HG02870 (cell line): ENCODE measurements at regions not wholly inside any gene's neighbourhood (a gene's known extent, or its start where the extent isn't known, plus 50 kb on each side); places are given as distances from the start of the nearest gene placed in this dataset.
"Not testable (repeated sequence)": the region's sequence is repeated elsewhere in the genome, so short reads cannot be mapped to it uniquely, and the experiment has no call there.

Experiments
- ATAC-seq: cut with Tn5 transposase; IDR thresholded peaks from one replicate; pipeline ENCODE4 v1.9.1; 2021; ENCODE audit warnings: mild to moderate bottlenecking, moderate library complexity; ENCODE audit not compliant: unreplicated experiment

DNA sequence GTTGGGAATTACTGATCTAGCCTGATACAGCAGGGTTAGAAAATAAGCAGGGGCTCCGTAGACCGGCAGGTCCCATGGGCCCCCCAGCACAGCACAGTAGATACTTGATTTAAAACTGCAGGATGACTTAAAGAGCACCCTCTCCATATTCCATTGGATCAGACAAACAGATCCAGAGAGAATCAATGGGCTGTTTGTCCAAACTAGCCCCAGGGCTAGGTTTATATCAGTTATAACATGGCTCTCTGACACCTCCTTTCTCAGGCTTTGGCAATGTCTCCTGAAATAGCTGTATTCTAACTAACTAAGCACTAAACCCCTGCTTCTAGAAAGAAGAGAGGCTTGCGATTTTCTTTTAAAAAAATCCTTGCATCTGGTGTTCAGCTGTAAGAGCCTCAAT, 100.4 kb upstream of the GALNT18 start:
- no peak for ATAC-seq

DNA sequence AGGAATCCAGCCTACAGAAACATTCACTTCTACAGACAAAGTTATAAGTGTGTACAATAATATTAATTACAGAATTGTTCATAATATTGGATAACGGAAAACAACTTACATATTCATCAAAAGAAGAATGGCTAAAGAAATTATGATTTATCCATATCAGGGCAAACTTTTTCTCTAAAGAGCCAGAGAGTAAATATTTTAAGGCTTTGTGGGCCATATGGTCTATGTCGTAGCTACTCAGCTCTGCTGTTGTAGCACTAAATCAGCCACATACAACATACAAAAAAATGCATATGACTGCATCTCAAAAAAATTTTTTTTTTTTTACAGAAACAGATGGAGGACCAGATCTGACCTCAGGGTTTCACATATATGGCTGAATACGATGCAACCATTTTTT, 96.7 kb upstream of the GALNT18 start:
- ATAC-seq, result no peak

DNA sequence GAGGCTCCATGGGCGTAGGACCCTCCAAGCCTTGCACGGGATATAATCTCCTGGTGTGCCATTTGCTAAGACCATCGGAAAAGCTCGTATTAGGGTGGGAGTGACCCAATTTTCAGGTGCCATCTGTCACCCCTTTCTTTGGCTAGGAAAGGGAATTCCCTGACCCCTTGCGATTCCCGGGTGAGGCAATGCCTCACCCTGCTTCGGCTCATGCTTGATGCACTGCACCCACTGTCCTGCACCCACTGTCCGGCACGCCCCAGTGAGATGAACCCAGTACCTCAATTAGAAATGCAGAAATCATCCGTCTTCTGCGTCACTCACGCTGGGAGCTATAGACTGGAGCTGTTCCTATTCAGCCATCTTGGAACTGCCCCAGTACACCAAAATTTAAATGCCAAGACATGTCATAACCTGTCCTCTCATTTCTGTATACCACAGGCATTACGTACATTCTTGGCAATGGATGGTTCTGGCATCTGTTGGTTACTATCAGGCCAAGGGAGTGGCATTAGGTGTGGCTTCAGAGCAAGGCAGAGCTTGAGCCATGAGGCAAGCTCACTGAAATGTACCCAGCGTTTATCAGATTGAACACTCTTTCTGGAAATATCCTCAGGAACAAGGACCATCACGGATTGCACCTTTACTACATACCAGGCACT, 95.4 kb upstream of the GALNT18 start:
- ATAC-seq, result no peak

- ATAC-seq, result not testable (repeated sequence)
Observed at GRCh38 chr11:11715075-11715474, 93.3 kb upstream of the GALNT18 start.

DNA sequence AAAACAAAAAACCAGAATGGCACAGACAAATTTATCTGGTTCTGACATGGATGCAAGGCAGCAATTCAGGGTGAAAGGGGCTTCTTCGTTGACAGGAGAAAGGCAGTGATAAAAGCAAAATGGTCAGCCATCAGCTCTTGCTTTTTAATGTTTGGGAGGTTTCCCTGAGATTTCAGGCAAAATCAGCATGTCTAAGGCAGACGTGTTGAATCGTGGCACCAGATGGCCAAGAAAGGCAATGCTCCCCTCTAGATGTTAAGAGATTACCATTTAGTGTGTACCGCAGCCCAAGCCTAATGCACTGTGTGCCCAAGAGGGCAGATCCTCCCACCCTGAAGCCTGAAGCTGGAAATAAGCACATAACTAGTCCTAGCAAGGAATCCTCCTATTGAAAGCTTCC, 88.8 kb upstream of the GALNT18 start:
- ATAC-seq, result no peak

DNA sequence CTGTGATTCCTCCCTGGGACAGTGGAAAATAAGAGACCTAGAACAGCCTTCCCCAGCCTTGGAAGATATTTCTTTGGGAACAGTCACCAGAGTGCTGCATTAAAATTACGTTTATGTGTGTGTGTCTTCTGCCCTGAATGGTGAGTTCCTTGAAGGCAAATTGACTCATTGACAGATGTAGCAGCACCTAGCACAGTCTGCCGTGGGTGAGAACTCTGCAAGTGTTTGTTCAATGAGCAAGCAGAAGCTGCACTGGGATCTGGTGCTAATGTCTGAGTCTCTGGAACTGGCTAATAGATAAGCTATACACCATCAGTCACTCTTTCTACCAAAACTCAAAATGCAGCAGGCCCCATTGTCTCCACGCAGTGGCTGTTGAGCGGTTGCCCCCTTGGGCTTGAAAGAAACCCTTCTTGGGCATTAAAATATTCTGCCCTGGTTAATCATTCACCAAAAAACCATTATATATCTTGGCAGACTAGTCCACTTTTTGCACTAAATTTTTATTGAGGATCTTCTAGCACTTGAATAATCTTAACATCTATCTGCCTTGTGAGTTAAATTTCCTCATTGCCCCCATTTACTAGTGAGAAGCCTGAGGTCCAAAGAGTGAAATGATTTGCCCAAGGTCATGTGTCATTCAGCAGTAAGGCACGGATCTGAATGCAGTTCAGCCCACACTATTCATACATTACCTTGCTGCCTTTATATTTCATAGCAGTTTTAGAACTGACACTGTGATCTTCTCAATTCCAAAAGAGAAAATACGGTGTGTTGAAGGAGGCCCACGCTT, 87.8 kb upstream of the GALNT18 start:
- no peak for ATAC-seq

GRCh38 chr11:11708256-11708655, 86.5 kb upstream of the GALNT18 start:
- ATAC-seq, result no peak

DNA sequence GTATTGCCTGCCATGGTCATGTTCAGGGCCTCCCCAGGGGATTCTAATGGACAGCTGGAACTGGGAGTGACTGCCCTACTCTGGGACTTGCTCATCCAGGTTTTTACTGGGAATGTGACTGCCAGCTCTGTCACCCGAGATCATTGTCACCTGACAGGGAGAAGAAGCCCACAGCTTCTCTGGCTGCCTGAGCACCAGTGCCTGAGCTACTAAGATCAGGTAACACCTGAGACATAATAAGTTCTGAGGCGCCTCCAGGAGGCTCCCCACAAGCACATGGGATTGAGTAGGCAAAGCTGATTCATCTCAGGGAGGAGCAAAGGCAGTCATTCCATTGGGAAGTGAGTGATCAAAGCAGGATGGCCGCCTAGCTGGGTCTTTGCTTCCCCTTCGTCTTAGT, 84.2 kb upstream of the GALNT18 start:
- ATAC-seq, result no peak

DNA sequence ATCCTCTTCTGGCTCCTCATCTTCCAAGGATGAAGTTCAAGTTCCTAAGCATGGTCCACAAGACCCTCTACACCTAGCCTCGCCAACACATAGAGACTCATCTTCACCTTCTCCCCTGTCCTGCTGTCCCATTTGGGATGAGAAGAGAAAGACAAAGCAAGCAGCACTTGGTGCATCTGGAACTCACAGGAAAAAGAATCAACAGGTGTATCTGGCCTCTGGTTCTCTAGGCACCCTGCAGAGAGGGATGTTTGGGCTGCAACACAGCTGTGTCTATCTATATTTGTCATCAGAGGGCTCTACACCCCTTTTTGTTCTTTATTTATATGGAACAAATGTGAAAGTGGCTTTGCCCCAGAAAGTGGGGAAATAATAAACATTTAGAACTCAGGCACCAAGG, 82.1 kb upstream of the GALNT18 start:
- no peak for ATAC-seq

DNA sequence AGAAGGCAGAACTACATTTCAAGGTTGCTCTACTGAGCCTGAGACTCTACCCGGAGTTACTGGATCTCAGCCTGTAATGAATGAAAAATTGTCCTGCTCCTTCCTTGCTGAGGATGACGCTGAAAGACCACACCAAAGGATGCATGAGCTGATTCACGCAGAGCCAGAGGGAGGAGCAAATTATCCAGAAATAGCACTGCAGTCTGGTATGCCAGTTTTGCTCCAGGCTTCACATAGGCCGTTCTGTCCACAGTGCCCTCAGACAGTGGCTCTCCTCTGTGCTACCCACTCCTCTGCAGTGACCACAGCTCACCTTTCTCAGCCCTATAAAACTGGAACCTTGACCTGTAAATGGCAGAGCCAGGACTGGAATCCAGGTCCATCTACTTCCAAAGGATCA, 79.3 kb upstream of the GALNT18 start:
- no peak for ATAC-seq

DNA sequence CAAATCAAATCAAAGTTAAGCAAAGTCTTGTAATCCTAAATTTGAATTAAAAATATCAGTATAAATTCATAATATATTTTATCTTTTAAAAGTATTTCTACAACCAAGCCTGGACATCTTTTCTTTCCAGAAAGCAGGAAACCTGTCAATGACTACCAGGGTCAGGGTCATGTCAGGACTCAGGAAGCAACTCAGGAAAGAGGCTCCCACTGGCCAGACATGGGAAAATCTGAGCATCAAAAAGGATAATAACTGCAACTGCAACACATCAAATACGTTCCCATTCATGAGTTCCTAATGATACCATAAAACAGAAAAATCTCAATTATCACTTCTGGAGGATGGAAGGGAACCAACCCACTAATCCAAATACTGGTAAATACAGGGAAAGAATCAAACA, 76.0 kb upstream of the GALNT18 start:
- ATAC-seq, result no peak

DNA sequence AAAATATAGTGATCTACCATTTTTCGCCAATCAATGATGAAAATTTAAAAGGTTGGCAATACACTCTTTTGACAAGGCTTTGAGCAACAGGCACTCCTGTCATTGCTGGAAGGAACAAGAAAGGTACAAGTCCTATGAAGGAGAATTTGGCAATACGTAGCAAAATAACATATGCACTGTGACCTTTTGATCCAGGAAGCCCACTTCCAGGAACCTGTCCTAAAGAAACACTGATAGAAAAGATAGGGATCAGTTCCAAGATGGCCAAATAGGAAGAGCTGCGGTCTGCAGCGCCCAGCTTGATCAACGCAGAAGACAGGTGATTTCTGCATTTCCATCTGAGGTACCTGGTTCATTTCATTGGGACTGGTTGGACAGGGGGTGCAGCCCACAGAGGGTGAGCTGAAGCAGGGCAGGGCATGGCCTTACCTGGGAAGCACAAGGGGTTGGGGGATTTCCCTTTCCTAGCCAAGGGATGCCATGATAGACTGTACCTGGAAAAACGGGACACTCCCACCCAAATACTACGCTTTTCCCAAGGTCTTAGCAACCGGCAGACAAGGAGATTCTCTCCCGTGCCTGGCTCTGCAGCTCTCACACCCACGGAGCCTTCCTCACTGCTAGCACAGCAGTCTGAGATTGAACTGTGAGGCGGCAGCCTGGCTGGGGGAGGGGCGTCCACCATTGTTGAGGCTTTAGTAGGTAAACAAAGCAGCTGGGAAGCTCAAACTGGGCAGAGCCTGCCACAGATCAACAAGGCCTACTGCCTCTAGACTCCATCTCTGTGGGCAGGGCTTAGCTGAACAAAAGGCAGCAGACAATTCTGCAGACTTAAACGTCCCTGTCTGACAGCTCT, 69.7 kb upstream of the GALNT18 start:
- no peak for ATAC-seq

DNA sequence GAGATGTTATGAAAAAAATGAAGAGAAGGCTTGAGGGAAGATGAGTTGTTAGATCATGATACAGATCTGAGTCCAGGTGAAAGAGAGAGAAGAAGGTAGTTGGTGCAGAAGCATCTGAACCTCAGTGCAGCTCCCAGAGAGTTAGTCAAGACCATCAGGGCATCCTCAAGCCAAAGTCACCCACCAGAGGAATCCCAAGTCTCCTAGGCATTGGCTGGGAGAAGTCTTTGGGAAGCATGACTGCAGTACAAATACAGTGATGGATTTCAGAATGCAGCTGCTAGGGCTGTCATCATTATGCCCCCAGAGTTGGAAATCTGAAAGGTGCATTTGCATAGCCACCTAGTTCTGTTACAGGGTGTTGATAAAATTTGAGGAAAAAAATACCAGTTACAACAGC, 59.7 kb upstream of the GALNT18 start:
- no peak for ATAC-seq

DNA sequence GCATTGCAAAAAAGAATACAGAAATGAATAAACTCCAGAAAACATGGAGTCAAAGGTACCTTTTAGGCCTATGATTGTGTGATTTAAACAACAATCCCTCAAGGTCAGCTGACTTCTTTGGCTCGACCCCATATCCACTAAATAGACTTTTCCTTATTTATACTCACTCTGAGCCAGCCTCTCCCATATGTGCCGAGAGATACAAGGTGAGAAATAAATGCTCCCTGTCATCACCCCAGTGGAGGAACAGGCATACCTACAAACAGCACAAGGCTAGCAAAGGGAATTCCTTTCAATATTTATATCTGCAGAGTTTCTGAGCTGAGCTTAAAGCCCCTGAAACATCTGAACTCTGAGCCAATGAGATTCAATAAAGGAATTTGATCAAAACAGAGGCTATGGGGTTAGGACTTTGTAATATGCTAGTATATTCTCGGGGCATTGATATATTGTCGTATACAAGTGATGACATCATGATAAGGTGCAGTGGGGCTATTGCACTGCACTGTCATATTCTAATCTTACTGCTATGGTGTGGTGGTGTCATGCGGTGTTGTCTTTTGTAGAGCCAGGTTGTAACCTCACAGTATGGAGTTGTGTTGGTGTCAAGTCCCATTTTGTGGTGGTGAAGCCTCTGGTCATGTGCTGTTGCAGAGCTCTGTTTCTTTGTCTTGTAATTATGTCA, 56.0 kb upstream of the GALNT18 start:
- no peak for ATAC-seq

DNA sequence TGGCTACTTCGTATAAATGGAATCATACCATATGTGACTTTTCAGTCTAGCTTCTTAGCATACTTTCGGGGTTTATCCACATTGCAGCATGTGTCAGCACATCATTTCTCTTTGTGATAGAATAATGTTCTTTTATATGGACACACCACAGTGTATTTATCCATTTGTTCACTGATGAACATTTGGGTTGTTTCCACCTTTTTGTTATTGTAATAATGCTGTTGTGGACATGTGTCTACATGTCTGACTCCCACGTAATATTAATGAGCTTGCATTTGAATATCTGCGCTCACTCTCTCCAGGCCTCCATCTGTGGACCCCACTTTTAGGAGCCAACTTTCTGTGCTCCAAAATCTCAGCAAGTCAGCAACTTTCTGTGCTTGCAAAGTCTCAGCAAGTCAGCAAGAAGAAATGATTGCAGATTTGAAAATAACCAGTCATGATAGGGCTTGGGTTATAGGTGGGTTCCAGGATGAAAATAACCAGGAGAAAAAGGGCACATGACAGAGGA, 53.9 kb upstream of the GALNT18 start:
- no peak for ATAC-seq

DNA sequence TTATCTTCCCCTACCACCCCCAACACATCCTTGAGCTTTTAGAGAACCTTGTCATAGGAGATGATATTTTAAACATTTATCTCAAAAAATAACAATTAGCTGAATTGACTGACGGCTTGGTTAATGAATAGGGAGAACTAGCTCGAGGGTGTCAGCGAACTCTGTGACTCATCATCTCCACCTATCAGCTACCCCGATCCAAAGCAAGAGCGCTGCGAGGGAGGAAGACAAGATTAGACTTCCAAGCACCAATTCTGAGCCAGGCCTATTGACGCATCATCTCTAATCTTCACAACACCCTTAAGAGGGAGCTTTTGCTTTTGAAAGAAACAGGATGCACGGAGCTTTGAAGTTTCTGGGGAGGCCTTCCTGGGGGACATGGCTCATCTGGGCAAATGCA, 51.0 kb upstream of the GALNT18 start:
- ATAC-seq, result no peak

DNA sequence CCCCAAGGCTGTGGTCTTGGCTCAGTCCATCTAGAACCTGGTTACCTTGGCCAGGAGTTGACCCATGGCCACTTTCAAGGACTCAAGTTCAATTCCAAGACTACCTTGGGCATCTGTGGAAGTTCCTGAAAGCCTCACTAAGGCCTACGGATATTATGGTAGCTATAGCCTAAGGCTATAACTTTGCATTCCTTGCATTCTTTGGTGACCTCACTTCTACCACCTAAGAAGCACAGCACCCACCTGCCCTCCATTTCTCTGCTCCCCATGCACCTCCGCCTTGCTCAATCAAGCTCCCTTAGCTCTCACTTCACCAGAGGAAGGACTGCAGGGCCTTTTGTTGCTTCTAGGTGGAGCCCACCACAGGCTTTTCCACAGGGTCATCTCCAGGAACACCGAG, 50.3 kb upstream of the GALNT18 start:
- ATAC-seq, result no peak
